ENCODE measurements at regions not wholly inside any gene's neighbourhood (a gene's known extent, or its start where the extent isn't known, plus 50 kb on each side); places are given as distances from the start of the nearest gene placed in this dataset.

DNA sequence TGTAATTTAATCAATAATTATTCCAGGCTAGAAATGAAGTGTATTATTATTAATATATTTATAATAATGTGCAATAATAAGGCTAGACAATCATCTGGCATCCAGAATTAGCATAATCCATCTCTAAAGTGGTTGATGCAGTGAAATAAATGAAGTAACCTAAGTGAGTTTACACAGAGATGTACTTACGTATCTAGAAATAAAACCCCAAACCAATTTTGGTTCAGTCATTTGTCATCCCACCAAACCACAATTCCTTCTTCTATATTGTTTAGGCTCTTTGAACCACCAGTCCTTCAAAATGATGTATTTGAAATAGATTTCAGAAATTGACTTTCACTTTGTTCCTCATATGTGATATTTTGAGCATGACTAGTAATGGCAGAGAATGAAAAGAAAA lies 247.6 kb upstream of the MIR17HG start:
- DNase-seq (ENCODE audit: low spot score): no peak

DNA sequence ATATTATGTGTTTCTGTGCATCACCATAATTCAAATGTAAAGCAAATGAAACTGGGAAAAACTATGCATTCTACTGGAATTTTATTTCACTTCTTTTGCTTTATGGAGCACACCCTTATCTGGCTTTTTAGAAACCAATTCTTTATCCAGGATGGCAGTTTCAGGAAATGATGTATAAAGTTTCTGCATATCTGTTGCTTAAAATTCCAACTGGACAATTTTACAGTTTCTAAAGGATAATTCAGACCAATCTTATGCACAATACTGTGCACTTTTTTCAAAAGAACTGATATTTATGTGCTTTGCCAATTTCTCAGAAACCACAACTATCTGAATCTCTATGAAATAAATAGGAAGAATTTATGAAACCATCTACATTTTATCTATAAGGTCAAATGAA lies 246.5 kb upstream of the MIR17HG start:
- DNase-seq (ENCODE audit: low spot score): no peak

DNA sequence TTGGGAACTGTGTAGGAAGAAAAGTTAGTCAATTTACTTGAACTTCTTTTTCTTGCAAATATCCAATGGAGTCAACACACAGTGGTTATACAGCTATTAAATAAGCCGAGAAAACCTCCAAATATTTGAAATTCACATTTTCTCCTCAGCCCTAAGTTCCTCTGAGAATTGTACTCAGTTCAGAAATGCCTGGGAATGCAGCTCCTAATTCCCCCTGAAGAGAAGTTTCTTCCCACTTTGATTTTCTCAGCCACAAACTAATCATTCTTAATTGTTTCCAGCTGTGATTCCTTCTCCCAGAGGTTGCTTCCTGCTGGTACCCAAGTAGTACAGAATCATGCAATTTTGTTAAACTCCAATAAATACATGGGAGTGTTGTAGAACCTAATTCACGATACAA lies 246.1 kb upstream of the MIR17HG start:
- no peak for DNase-seq (ENCODE audit: low spot score)

DNA sequence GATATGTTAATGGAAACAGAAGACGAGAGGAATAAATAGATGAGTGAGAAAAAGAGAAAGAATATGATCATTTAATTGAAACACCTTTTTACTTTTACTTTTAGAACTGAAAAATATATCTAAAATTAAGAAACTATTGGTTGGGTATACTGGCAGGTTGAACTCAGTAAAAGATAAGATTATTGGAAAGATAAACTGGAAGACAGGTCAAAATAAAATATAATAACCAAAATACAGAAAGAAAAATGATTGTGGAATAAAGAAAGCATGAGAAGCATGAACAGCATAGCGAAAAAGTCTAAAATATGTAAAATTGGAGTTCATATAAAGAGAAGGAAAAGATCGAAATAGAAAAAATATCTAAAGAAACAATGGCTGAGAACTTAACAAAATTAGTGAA lies 242.2 kb upstream of the MIR17HG start:
- DNase-seq (ENCODE audit: low spot score): no peak

DNA sequence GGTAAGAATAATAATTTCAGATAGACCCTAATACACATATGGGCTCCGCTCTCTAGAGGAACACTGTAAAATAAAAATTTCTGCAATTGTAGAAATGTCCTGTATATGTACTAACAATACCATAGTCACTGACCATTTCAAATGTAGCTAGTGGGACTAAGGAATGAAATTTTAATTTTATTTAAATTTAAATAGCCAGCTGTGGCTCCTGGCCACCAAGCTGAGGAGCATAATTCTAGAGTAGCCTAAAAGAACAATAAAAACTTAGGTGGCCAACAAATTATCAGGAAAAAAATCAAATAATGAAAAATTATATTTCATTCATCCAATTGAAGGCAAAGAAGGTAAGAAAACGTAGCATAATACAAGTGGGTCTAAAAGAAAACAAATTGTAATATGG lies 240.9 kb upstream of the MIR17HG start:
- DNase-seq (ENCODE audit: low spot score): no peak

DNA sequence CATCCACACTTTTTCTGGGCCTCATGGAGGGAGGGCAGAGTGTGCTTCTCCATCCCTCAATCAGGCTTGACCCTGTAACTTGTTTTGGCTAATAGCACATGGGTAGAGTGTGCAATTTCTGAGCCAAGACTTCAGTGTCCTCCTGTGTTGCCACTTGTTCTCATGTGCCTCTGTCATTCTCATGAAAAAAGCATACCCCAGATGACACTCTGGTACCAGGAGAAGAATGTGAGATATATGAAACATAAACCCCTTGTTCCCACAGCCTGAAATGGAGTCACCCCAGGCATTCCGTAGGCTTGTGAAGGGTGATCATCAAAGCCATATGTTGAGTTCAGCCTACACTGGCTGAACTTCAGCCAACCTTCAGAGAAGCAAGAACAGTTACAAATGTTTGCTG lies 239.2 kb upstream of the MIR17HG start:
- DNase-seq (ENCODE audit: low spot score): no peak

DNA sequence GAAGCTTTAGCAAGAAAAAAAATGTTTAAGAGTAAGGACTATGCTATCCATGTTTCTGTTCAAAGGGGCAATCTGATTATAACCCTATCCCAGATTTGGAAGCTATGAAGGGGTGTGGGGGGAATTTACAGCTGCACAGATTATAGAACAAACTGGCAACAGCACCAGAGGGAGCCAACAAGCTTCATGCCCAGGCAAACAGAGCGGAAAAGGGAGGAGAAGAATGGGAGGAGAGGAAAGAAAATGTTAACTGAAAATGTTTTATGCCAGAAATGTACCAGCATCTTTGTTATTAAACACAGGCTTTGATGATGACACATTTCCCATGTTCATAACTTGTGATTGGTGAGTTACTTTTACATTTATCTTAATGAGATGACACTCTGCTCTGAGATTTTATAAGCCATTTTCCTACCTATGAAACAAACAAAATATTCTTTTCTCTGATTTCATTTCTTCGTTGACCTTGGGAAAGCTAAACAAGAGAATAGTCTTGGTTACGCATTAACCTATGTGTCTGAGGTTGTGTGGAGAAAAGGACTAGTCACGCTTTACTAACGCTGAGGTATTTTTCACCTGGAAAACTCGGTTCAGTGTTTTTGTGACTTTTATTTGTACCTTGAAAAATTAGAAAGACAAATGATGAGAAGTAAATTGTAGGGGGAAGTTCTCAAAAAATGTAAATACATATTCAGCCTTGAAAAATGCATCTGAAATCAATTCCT lies 235.8 kb upstream of the MIR17HG start:
- no peak for DNase-seq (ENCODE audit: low spot score)

DNA sequence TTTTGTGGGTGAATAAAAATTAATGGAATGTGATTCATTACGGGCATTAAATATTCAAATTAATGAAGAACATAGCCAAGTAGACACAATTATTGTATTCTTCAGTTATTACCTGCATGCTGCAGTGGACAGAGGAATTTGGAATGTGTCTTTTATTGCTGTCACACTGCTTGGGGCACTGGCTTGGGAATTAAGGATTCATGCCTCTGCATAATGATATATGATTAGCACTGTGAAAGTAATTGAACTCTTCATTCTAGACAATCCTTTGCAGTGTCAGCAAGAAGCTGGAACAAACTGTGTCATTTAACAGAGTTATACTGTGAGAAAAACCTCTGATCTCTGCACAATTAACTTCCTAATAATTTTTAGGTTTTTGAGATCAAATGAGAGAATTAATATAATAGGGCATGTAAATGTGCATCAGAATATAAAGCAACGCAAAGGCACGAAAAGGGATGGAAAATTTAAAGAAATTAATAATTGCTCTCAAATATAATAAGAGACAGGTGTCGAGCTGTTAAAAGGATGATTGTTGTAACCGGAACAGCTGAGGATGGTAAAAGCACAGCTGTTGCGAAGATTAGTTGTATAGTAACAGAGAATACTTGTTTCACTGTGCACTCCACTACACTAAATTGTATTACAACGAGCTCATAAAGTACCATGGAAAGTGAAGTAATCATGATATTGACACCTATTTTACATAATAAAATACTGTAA lies 235.1 kb upstream of the MIR17HG start:
- DNase-seq (ENCODE audit: low spot score): no peak

DNA sequence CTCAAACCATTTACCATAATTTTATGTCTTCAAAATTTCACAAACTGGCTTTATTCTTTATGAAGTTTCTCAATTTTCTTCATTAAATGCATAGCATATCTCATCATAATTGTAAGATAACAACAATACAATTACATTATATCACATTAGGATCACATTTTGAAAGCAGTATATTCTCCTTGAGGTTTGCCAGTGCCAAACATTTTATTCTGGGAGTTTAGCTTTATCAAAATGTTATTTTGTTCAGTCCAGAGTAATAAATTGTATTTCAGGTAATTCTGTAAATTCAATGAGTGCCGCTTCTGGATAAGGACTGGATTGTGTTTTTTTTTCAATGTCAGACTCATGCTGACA lies 234.6 kb upstream of the MIR17HG start:
- DNase-seq (ENCODE audit: low spot score): no peak

DNA sequence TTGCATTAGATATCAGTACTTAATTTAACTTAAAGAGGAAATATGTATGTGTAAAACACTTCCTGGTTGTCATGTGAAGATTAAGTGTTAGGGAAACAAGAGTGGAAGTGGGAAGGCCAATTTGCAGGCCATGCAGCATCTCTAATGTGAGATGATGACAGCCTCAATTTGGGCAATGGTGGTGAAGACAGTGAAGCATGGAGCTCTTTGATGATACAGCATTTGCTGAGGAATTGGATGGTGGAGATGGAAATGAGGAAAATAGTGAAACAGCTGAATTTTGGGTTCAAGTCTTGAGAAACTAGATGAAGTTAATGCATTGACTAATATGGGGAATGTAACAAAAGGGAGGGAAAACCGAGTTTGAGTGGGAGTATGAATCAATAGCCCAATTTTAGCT lies 231.7 kb upstream of the MIR17HG start:
- no peak for DNase-seq (ENCODE audit: low spot score)

DNA sequence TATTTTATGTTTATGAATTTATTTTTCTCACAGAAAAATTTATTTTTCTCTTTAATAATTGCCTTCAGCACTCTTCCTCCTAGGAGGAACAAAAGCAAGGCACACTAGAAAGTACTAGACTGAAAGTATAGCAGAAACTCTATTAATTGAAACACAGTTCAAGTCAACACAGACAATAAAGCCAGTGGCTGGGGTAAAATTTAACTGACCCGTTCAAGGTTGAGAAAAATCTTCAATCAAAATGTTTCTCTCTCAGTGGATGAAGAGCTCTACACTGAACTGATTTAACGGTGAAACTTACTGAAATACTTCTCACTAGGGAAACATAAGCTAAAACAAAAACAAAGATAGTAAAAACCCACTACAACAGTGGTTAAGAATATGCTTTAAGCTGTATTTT lies 230.1 kb upstream of the MIR17HG start:
- DNase-seq (ENCODE audit: low spot score): no peak

DNA sequence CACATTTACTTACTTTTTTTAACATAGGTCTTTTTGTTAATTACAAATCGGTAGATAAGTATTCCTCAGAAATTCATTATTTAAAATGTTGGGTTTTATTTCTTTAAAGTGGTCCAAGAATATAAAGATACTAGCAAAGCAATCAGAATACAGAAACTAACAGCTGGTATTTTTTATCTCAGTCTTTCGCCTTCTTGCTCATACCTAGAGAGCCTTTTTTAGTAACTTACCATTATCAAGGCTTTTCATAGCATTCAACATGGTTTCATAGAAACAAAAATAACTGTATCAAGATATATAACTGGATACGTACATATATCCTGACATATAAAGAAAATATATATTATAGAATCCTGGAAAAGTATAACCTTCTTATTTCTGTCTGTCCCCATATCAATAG lies 227.8 kb upstream of the MIR17HG start:
- DNase-seq (ENCODE audit: low spot score): no peak

DNA sequence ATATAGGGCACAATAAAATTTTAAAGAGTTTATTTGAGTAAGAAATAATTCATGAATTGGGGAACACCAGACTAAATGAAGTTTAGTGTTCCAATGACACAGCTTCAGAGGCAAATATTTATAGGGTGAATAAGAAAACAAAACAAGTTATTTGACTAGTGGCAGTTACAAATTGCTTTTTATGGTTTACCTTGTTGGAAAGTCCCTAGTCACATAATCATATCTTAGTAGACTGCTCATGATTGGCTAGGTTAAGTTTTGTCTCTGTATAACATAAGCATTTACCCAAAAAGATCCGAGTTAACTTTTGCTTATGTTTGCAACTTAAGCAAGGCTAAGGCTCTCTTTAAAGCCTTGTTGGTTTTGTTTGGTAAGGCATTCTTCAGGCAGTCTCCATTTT lies 224.7 kb upstream of the MIR17HG start:
- DNase-seq (ENCODE audit: low spot score): no peak

DNA sequence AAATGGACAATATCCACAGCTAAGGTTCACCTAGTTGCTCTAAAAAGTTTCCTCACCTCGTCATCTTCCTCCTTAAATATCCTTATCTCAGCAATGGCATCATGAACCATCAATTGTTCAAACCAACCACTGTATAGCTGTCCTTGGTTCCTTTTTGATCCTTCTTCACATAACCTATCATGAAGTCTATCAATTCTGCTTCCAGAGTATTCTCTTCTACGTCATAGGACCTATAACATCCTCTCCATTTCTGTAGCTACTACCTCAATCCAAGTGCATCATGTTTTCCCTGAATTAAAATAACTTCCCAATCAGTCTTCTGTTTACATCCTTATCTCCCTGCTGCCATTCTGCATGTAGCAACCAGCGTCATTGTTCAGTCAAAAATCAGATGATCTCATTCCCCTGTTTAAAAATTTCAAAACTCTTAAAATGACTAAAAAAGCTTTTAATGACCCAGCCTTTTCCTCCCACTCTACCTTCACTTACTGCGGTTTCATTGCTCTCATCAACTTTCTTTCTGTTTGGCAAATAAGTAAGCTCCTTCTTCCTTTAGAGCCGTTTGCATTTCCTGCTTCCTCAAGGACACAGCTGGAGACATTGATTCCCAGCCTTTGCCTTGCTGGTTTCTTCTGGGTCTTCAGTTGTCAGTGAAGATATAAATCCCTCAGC lies 223.9 kb upstream of the MIR17HG start:
- DNase-seq (ENCODE audit: low spot score): no peak

DNA sequence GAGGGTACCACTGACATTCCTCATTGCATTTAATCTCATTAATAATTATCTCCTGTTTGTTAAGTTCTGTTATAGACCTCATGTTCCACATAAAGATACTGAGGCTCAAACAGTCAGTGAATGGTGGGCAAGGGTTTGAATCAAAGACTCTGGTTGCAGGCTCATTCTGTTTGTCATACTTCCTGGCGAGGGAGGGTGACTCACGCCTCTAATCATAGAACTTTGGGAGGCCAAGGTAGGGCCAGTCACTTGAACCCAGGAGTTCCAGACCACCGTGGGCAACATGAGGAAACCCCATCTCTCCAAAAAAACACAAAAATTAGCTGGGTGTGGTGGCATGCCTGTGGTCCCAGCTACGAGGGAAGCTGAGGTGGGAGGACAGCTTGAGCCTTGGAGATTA lies 220.7 kb upstream of the MIR17HG start:
- DNase-seq (ENCODE audit: low spot score): no peak

DNA sequence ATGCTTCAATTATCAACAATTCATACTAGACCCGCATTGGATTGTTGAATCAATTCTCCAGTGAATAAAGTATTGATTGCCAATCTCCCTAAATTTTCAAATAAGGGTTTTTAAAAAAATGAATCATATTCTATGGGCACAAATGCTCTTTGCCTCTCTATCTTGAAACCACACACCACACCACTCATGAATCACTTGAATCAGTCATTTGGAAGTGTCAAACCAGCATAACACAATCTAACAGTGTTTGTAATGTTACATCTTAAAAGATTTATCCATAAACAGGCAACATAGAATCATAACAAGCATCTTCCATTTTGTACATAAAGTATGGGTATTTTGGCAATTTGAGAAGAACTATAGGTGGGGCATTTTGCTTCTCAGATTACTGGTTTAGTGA lies 219.5 kb upstream of the MIR17HG start:
- no peak for DNase-seq (ENCODE audit: low spot score)

DNA sequence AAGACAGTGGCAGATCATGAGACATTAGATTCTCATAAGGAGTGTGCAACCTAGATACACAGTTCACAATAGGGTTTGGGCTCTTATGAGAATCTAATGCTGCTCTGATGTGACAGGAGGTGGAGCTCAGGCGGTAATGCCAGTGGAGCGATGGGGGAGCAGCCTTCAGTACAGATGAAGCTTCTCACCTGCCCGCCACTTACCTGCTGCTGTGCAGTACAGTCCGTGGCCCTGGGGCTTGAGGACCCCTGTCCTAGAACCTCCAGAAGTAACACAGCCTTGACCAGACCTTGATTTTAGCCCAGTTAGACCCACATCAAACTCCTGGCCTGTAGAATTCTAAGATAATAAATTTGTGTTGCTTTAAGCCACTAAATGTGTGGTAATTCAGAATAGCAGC lies 215.1 kb upstream of the MIR17HG start:
- no peak for DNase-seq (ENCODE audit: low spot score)

DNA sequence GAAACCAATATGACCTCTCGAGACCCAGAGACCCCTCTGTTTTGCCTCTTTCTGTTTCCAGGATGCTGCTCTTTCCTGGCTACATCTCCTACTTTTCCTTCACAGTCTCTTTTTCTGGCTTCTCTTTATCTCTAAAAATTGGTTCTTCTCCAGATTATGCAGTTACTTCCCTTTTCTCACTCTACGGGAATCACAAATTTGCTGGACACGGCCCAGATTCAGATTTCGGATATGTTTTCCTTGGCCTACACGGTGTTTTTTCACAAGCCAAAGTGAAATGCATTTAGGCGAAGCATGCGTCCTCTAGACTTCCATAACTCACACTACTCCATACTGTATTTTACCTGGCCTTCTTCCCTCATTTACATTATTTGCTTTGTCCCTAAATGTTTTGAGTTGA lies 214.7 kb upstream of the MIR17HG start:
- no peak for DNase-seq (ENCODE audit: low spot score)

DNA sequence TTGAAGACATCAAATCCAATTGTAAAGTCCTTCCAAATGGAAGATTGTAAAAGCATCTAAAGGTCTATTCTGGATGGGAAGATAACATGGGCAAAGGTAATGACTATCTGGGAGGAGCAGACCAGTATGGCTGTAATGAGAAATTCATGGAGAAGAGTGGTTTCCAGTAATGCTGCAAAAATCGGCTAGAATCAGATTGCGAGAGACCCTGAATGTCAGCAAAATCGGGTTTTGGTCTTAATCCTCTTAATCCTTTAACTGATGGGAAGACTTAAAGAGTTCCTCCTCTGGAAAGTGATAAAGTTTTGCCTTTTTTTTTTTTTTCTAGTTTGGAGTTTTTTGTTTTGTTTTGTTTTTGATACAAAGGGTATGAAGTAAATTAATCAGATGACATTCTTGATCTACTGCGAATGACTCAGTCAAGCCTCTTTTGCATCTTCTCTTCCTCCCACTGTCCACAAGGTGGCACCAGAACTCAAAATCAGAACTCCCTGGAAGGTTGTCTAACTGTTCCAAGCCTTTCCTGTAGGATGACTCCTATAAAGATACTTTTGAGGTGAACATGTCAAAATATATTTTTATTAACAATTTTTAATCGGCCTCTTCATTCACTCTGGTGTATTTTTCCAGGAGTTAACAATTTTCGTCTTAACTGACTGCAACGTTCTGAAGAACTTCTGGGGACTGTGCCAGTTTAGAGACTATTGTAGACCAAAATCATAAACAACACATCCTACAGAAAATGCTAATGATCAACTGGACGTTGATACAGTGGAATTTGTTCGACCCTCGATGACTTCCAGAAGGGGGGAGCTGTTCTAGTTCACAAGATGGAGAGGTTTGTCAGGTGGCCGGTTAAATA lies 213.3 kb upstream of the MIR17HG start:
- peak; percentile 53 for DNase-seq (ENCODE audit: low spot score)

DNA sequence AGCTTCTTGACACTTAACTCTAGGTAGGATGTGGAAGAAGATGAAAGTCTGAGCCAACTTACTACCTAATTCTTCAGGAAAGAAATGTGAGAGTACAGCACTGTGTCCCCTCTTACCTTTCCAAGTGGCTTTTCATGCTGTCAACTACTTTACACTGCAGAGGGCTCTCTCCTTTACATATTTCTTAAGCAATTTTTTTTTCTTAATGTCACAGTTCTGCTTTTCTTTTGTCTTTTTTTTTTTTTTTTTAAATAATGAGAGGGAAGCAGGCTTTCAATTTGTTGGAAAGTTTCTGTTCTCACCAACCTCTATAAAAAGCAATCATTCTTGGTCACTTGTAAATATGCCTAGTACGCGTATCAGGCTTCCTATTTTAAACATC lies 212.7 kb upstream of the MIR17HG start:
- no peak for DNase-seq (ENCODE audit: low spot score)

DNA sequence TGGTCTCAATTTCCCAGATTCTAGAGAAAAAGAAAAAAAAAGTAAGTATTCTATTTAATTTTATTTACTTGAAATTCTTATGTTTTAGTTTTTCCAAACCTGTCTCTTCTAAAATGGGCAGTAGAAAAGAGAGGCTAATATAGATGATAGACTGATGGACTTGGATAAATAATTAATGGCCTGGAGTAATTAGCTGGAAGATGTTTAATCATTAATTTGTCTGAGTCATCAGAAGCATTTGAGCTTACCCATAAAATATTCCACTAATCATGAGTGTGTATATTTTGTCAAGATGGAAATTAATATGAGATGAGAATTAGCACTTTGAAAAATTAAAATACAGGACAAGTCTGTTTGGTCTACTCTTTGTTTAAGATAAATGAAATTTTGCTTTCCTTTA lies 212.1 kb upstream of the MIR17HG start:
- DNase-seq (ENCODE audit: low spot score): no peak

DNA sequence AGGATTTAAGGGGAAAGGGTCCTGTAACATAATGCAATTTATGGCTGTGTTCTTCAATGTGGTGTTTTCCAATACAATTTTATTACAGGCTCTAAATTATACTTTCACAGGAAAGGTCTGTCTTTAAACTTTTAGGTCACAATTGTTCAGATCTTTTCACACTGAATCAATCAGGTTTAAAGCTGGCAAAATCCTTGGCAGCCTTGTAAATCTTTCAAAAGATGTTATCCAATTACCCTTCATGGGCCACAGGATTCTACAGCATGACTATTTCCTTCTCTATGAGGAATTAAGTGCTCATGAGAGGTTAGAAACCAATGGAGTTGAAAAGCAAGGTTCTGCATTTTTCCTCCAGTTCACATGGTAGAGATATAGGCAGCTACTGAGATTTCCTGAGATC lies 211.5 kb upstream of the MIR17HG start:
- DNase-seq (ENCODE audit: low spot score): no peak

DNA sequence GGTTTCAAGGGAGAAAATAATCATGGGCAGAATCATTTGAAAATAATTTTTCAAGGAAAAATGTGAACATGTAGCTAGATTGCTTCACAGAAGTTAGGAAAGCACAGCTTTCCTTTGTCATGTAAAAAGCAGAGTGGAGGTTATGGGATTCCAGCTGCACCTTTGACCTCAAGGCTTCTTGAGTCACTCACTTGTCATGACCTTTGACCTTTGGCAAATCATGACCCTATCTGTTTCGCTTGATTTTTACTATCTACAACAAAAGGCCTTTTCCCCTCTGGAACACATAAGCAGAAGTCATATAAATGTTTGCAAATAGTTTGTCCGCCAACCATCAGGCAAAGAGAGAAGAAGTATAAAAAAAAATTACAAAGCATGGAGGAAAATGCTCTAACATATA lies 210.7 kb upstream of the MIR17HG start:
- DNase-seq (ENCODE audit: low spot score): no peak
